ENCODE measurements at regions not wholly inside any gene's neighbourhood (a gene's known extent, or its start where the extent isn't known, plus 50 kb on each side); places are given as distances from the start of the nearest gene placed in this dataset.

- no peaks in the 10 kb centered on the region for H3K36me3 ChIP-seq (ENCODE audit: control insufficient read depth, insufficient read depth, low read length)
- no peak overlapping the region for H3K4me3 ChIP-seq (ENCODE audit: low read depth, low read length)
- ChIA-PET POLR2A (no interaction called here), CTCF (interaction anchor here (2.6 kb wide), 1 partner anchor 9 kb away, joined by 7 read pairs; no protein-coding TSS in a partner anchor)
- TF ChIP-seq CTCF (IDR thresholded peaks at IDR 0.05; ENCODE audit: insufficient read depth, low read depth, low read length), result no peak
- DNase-seq (ENCODE audit: low read depth), result no peak
- H3K27me3 ChIP-seq (ENCODE audit: control insufficient read depth, insufficient read depth, low read length), result no peaks in the 10 kb centered on the region
These were observed 559.5 kb upstream of the CCDC54 start for GRCh38 chr3:106817706-106818105.

DNA sequence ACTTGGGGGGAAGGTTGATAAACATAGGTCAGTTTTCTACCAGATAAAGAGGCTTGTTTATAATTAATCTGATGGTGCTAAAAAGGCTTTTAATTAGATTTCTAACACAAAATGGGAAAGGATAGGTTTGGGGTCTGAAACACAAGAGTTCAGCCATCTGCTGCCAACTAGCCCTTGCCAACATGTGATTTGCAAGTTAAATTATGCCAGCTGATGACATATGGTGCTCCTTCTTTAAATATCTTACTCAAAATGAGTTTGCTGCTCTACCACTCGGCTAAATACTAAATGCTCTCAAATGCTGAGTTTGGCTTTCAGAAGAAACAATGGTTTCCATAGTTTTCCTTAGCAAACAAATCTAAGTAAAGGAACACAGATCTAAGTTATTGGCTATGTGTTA, 557.8 kb upstream of the CCDC54 start:
- TF ChIP-seq CTCF (IDR thresholded peaks at IDR 0.05; ENCODE audit: insufficient read depth, low read depth, low read length), result no peak
- no peak for DNase-seq (ENCODE audit: low read depth)
- Histone ChIP-seq H3K4me3 (ENCODE audit: low read depth, low read length) (no peak overlapping the region), H3K36me3 (ENCODE audit: control insufficient read depth, insufficient read depth, low read length) (no peaks in the 10 kb centered on the region), H3K27me3 (ENCODE audit: control insufficient read depth, insufficient read depth, low read length) (no peaks in the 10 kb centered on the region)
- ChIA-PET CTCF (no interaction called here), POLR2A (no interaction called here)

GRCh38 chr3:106820726-106821362, 556.4 kb upstream of the CCDC54 start:
- no peaks in the 10 kb centered on the region for H3K27me3 ChIP-seq (ENCODE audit: control insufficient read depth, insufficient read depth, low read length)
- no peak overlapping the region for H3K4me3 ChIP-seq (ENCODE audit: low read depth, low read length)
- no peaks in the 10 kb centered on the region for H3K36me3 ChIP-seq (ENCODE audit: control insufficient read depth, insufficient read depth, low read length)
- no peak for DNase-seq (ENCODE audit: low read depth)
- ChIA-PET CTCF (no interaction called here), POLR2A (no interaction called here)
- no peak for TF ChIP-seq CTCF (IDR thresholded peaks at IDR 0.05; ENCODE audit: insufficient read depth, low read depth, low read length)

- DNase-seq (ENCODE audit: low read depth), result no peak
- TF ChIP-seq CTCF (IDR thresholded peaks at IDR 0.05; ENCODE audit: insufficient read depth, low read depth, low read length), result no peak
- H3K36me3 ChIP-seq (ENCODE audit: control insufficient read depth, insufficient read depth, low read length), result no peaks in the 10 kb centered on the region
- CTCF ChIA-PET, result interaction anchor here (1.1 kb wide), 1 partner anchor 28 kb away, joined by 3 read pairs; no protein-coding TSS in a partner anchor
- POLR2A ChIA-PET, result no interaction called here
- no peak overlapping the region for H3K4me3 ChIP-seq (ENCODE audit: low read depth, low read length)
- no peaks in the 10 kb centered on the region for H3K27me3 ChIP-seq (ENCODE audit: control insufficient read depth, insufficient read depth, low read length)
These were observed 555.4 kb upstream of the CCDC54 start for GRCh38 chr3:106821801-106822200.

GRCh38 chr3:106822204-106822603, 555.0 kb upstream of the CCDC54 start:
- H3K27me3 ChIP-seq (ENCODE audit: control insufficient read depth, insufficient read depth, low read length), result no peaks in the 10 kb centered on the region
- POLR2A ChIA-PET, result no interaction called here
- DNase-seq (ENCODE audit: low read depth), result no peak
- no peaks in the 10 kb centered on the region for H3K36me3 ChIP-seq (ENCODE audit: control insufficient read depth, insufficient read depth, low read length)
- CTCF ChIA-PET, result interaction anchor here (1.1 kb wide), 1 partner anchor 28 kb away, joined by 3 read pairs; no protein-coding TSS in a partner anchor
- no peak for TF ChIP-seq CTCF (IDR thresholded peaks at IDR 0.05; ENCODE audit: insufficient read depth, low read depth, low read length)
- no peak overlapping the region for H3K4me3 ChIP-seq (ENCODE audit: low read depth, low read length)
